Glutamatergic neuron (in vitro differentiated cells): ENCODE measurements at regions not wholly inside any gene's neighbourhood (a gene's known extent, or its start where the extent isn't known, plus 50 kb on each side); places are given as distances from the start of the nearest gene placed in this dataset.

Experiments
- DNase-seq: peaks from one replicate; pipeline ENCODE4 v3.0.0; 2022
- H3K27ac Mint-ChIP-seq: one replicate; pipeline ENCODE4 v1.8.0; 2020; ENCODE audit warnings: mild to moderate bottlenecking, mixed read lengths, inconsistent platforms; ENCODE audit not compliant: unreplicated experiment
- H3K27me3 Mint-ChIP-seq: one replicate; pipeline ENCODE4 v1.8.0; 2020; ENCODE audit warnings: mild to moderate bottlenecking, moderate library complexity, mixed read lengths, inconsistent platforms; ENCODE audit not compliant: unreplicated experiment
- H3K36me3 Mint-ChIP-seq: one replicate; pipeline ENCODE4 v1.8.0; 2020; ENCODE audit warnings: mild to moderate bottlenecking, mixed read lengths, inconsistent platforms; ENCODE audit not compliant: unreplicated experiment
- H3K4me1 Mint-ChIP-seq: one replicate; pipeline ENCODE4 v1.8.0; 2020; ENCODE audit warnings: mild to moderate bottlenecking, low read depth, mixed read lengths, inconsistent platforms; ENCODE audit not compliant: unreplicated experiment
- H3K4me3 Mint-ChIP-seq: one replicate; pipeline ENCODE4 v1.8.0; 2020; ENCODE audit warnings: mild to moderate bottlenecking, mixed read lengths, inconsistent platforms; ENCODE audit not compliant: unreplicated experiment
- H3K9me3 Mint-ChIP-seq: one replicate; pipeline ENCODE4 v1.8.0; 2020; ENCODE audit warnings: mild to moderate bottlenecking, moderate library complexity, mixed read lengths, inconsistent platforms; ENCODE audit not compliant: unreplicated experiment
- TF ChIP-seq, protein P1 (sequence below): fragments of 200-600 bp; sonication (generic); IDR thresholded peaks from one replicate; pipeline ENCODE4 v1.5.0; 2021; ENCODE audit not compliant: partially characterized antibody, unreplicated experiment

DNA sequence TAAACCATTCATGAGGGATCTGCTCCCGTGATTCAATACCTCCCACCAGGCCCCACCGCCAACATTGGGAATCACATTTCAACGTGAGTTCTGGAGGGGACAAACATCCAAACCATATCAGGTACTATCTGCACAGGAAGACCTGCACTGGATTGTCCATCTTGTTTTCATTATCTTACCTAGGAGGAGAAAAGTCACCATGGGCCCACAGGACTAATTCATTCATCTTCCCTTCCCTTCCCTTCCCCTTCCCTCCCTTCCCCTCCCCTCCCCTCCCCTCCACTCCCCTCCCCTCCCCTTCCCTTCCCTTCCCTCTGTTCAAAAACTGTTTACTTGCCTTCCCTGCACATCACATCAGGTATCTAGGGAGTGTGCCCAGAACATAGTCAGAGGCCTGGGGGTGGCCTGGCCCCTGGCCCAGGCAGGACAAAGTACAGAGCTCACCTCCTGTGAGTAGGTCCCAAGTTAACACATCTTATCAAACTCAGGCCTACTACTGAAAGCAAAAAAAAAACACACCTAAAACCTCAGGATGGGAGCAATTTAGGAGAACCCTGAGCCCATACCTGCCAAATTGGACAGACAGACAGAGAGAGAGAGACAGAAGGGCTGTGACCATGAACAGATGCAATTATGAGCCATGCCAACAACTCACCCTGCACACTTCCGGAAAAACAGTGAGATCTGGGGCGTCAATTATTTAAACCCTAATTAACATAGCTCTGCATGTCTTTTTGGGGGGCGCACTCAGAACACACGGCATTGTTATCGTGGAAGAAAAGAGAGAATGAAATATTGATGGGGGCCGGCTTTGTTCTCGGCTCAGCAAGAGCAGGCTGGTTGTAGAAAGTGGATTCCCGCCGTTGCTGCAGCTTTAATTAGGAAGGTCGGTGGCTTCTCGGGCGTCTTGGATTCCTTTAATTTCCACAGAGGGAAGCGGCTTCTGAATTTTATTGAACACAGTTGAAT is 151.2 kb downstream of the IRX5 start:
- Mint-ChIP-seq H3K27me3 (peaks cover 12% of the 10 kb centered on the region), H3K27ac (no peak overlapping the region), H3K4me3 (no peak overlapping the region), H3K9me3 (peaks cover 8% of the 10 kb centered on the region), H3K4me1 (no peaks in the 10 kb centered on the region), H3K36me3 (no peaks in the 10 kb centered on the region)
- DNase-seq = no peak
- TF ChIP-seq, protein P1, sequence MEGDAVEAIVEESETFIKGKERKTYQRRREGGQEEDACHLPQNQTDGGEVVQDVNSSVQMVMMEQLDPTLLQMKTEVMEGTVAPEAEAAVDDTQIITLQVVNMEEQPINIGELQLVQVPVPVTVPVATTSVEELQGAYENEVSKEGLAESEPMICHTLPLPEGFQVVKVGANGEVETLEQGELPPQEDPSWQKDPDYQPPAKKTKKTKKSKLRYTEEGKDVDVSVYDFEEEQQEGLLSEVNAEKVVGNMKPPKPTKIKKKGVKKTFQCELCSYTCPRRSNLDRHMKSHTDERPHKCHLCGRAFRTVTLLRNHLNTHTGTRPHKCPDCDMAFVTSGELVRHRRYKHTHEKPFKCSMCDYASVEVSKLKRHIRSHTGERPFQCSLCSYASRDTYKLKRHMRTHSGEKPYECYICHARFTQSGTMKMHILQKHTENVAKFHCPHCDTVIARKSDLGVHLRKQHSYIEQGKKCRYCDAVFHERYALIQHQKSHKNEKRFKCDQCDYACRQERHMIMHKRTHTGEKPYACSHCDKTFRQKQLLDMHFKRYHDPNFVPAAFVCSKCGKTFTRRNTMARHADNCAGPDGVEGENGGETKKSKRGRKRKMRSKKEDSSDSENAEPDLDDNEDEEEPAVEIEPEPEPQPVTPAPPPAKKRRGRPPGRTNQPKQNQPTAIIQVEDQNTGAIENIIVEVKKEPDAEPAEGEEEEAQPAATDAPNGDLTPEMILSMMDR = no peak

- Mint-ChIP-seq H3K27me3 (peaks cover 12% of the 10 kb centered on the region), H3K36me3 (no peaks in the 10 kb centered on the region), H3K4me1 (no peaks in the 10 kb centered on the region), H3K4me3 (no peak overlapping the region), H3K9me3 (peaks cover 8% of the 10 kb centered on the region), H3K27ac (no peak overlapping the region)
- TF ChIP-seq, protein P1 = no peak
- no peak for DNase-seq
Observed at GRCh38 chr16:55082591-55082976, 151.9 kb downstream of the IRX5 start.

GRCh38 chr16:55083052-55083451 is 152.4 kb downstream of the IRX5 start:
- Mint-ChIP-seq H3K4me3 (no peak overlapping the region), H3K27ac (no peak overlapping the region), H3K36me3 (no peaks in the 10 kb centered on the region), H3K4me1 (no peaks in the 10 kb centered on the region), H3K9me3 (peaks cover 8% of the 10 kb centered on the region), H3K27me3 (peaks cover 12% of the 10 kb centered on the region)
- TF ChIP-seq, protein P1 = no peak
- DNase-seq = no peak

- no peak overlapping the region for H3K27ac Mint-ChIP-seq
- DNase-seq = no peak
- H3K36me3 Mint-ChIP-seq = no peaks in the 10 kb centered on the region
- no peaks in the 10 kb centered on the region for H3K9me3 Mint-ChIP-seq
- TF ChIP-seq, protein P1 = no peak
- no peaks in the 10 kb centered on the region for H3K4me1 Mint-ChIP-seq
- H3K4me3 Mint-ChIP-seq = no peak overlapping the region
- H3K27me3 Mint-ChIP-seq = peaks cover 5% of the 10 kb centered on the region
Observed at GRCh38 chr16:55088098-55088497, 157.4 kb downstream of the IRX5 start.

GRCh38 chr16:55089600-55089999 is 158.9 kb downstream of the IRX5 start:
- no peaks in the 10 kb centered on the region for H3K9me3 Mint-ChIP-seq
- no peak overlapping the region for H3K27ac Mint-ChIP-seq
- H3K36me3 Mint-ChIP-seq = no peaks in the 10 kb centered on the region
- DNase-seq = no peak
- TF ChIP-seq, protein P1 = no peak
- H3K4me3 Mint-ChIP-seq = no peak overlapping the region
- H3K27me3 Mint-ChIP-seq = peaks cover 2% of the 10 kb centered on the region
- no peaks in the 10 kb centered on the region for H3K4me1 Mint-ChIP-seq
